DMS114 treated with DMSO at 0.1 percent for 48 hours (cell line): ENCODE measurements at regions not wholly inside any gene's neighbourhood (a gene's known extent, or its start where the extent isn't known, plus 50 kb on each side); places are given as distances from the start of the nearest gene placed in this dataset.
"Not testable (repeated sequence)": the region's sequence is repeated elsewhere in the genome, so short reads cannot be mapped to it uniquely, and the experiment has no call there.

Experiments
- DNase-seq: peaks from one replicate; lab custom pipeline; 2025; ENCODE audit not compliant: unreplicated experiment; lab: John Stamatoyannopoulos, UW

DNA sequence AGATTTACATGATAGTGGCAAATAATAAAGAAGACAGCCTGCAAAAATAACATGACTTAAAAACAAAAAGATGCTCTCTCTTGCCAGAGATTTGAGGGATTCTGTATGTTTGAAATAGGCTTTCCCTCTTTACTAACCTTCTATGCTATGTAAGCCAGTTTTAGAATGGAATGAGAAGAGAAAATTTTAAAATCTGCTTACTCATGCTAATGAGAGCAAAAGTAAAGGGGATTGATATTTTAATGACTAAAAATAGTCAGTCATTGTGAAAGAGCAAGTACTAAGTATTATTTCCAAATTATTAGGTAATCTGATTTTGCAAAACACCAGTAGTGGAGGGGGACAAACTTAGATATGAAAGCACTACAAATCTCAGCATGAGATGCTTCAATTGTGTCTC is 563.3 kb upstream of the ADGRB3 start:
- DNase-seq = no peak

DNA sequence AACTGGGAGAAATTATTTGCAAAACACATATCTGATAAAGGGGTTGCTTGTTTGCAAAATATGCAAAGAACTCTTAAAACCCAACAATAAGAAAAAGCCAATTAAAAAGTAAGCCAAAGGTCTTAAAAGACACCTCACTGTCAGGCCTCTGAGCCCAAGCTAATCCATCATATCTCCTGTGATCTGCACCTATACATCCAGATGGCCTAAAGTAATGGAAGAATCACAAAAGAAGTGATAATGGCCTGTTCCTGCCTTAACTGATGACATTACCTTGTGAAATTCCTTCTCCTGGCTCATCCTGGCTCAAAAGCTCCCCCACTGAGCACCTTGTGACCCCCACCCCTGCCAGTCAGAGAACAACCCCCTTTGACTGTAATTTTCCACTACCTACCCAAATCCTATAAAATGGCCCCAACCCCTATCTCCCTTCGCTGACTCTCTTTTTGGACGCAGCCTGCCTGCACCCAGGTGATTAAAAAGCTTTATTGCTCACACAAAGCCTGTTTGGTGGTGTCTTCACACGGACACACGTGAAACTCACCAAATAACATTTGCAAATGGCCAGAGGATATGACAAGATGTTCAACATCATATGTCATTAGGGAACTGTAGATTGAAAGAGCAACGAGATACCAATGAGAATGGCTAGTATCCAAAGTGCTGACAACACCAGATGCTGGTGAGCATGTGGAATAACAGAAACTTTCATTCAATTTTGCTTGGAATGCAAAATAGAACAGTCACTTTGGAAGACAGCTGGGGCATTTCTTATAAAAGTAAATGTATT is 565.0 kb upstream of the ADGRB3 start:
- DNase-seq = no peak

DNA sequence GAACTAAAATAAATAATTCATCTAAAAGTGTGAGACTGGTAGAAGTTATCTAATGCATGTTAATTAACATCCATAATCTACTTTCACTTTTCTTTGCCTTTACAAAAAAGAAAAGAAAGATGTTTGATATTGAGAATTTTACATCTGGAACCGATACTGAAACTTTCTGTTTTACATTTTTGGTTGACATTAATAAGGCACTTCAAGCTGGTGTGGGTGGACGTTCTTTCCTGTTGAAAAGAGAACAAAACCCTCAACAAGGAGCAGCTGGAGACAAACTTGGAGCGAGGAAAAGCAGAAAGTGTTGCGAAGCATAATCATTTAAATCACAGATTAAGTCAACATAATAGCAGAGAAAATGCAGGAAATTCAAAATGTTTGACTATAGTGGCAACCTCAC is 575.2 kb upstream of the ADGRB3 start:
- no peak for DNase-seq

- no peak for DNase-seq
These were observed 575.8 kb upstream of the ADGRB3 start for GRCh38 chr6:68059261-68059660.

DNA sequence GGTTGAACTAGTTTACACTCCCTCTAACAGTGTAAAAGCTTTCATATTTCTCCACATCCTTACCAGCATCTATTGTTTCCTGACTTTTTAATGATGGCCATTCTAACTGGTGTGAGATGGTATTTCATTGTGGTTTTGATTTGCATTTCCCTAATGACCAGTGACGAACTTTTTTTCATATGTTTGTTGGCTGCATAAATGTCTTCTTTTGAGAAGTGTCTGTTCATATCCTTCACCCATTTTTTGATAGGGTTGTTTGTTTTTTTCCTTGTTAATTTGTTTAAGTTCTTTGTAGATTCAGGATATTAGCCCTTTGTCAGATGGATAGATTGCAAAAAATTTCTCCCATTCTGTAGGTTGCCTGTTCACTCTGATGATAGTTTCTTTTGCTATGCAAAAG is 578.5 kb upstream of the ADGRB3 start:
- DNase-seq = not testable (repeated sequence)

- no peak for DNase-seq
These were observed 580.3 kb upstream of the ADGRB3 start for GRCh38 chr6:68054756-68055155.

DNA sequence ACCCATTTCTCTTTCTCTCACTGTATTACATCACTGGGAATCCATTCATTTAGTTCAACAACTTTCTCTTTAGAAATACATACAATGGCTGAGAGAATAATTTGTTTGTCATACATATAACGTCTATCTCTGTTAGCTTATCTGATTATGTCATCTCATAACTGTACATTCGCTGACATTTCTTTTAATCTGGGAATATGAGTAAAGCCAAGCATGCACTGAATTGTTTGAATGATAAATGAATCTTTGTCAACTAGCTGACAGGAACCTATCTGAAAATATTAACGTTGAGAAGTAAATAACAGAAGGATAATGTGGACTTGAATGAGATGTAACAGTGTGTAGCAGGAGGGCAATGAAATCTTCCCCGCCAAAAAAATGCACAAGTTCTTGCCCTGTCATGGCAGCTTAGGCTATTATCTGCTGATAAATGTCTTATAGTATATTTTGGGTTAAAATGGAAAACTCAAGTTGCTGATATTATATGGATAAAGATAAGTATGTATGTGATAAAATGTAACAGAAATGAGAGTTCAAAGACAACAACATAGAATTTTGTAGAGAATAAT is 581.2 kb upstream of the ADGRB3 start:
- no peak for DNase-seq

DNA sequence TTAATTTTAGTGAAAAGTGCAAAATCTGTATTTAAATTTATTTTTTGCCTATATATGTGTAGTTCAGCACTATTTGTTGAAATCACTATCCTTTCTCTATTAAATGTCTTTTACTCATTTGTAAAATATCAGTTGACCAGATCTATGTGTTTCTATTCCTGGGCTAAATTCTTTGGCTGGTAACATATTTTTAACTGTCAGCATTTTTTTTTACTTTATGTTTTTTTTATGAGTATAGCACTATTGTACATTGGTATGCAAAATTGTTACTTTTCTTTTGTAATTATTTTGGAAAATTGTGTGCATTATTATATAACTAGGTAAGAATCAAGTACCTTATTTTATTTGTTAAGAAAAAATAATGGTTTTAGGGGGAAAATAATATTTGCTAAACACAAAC is 582.8 kb upstream of the ADGRB3 start:
- DNase-seq = no peak

DNA sequence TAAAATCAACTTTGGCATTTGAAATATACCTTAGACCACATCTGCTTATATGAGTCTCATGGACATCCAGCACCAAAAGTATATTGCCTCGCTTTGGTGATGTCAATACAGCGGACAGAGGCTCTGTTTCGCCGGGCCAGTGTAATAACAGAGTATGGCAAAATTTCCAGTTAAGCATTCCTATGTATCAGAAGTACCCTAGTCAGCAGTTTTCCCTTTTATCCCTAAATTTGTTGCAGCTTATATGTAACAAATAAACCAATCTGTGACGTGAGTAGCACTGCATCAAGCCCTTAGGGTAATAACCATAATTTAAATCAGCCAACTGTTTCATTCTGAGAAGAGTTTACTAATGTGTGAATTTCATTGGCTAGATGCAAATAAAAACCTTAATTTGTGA is 585.5 kb upstream of the ADGRB3 start:
- DNase-seq = no peak

GRCh38 chr6:68046756-68047155 is 588.3 kb upstream of the ADGRB3 start:
- no peak for DNase-seq

DNA sequence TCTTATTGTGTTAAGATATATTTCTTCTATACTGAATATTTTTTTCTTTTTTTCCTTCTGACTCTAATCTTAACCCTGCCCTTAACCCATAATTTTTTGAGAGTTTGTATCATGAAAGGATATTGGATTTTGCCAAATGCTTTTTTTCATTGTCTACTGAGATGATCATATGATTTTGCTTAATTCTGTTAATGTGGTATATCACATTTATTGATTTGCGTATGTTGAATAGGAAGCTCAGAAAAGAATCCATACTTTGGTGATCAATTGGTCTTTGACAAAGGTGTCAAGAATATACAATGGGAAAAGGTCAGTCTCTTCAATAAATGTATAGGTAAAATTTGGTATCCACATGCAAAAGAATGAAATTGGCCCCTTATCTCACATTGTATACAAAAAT is 588.8 kb upstream of the ADGRB3 start:
- no peak for DNase-seq

DNA sequence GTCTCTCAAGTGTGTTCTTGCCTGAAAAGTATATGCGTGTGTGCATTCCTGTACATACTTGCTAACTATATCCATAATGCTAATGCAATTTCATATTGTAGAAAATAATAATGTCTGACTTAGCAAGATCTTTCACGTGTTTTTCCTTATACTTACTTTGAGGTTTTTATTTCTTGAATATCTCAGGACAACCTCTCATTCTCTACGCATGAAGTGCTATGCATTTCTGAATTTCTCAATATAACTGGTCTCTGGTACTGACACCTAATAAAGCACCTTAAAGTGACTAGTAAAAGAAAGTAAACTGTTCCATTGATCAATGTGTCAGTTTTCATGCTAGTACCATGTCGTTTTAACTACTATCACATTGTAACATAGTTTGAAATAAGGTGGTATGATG is 589.9 kb upstream of the ADGRB3 start:
- DNase-seq = no peak

GRCh38 chr6:68044264-68044663 is 590.8 kb upstream of the ADGRB3 start:
- no peak for DNase-seq

- no peak for DNase-seq
These were observed 592.0 kb upstream of the ADGRB3 start for GRCh38 chr6:68043122-68043398.

DNA sequence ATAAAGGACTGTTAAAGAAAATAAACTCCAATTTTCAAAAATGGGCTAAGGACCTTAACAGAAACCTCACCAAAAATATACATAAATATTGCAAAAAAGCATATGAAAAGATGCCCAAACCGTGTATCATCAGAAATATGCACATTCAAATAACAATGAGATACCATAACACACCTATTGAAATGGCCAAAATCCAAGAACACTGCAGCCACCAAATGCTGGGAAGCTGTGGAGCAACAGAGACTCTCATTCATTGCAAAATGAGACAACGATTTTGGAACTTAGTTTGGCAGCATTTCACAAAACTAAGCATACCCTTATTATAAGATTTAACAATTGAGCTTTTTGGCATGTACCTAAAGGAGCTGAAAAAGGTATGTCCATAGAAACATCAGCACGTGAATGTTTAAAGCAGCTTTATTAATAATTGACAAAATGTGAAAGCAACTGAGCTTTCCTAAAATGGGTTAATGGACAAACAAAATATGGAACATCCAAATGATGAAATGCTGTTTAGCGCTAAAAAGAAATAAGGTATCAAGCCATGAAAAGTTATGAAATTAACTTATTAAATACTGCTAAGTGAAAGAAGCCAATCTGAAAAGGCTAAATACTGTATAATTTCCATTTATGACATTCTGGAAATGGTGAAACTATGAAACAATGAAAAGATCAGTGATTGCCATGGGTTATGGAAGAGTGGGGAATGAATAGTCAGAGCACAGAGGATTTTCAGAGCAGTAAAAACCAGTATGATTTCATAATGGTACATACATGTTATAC is 592.6 kb upstream of the ADGRB3 start:
- DNase-seq = no peak

GRCh38 chr6:68040780-68041179 is 594.3 kb upstream of the ADGRB3 start:
- no peak for DNase-seq

DNA sequence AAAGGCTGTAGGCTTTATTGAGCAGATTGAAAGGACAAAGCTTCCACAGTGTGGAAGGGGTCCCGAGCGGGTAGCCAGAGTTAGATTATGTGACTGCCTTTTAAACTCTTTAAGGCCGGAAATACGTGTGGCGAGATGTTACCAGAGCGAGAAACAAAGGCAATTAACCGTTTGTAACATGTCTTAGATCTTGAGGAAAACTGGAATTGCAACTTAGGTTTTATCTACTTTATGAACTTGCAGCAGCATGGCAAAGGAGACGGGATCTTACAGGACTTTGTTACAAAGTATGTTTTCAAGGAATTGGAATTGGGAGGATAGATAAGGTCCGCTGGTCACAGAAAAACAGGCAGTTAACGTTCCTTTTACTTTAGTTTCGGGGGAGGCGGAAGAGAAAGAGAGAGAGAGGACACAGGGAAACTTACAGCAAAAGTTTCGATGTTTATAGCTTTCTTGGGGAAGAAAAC is 594.7 kb upstream of the ADGRB3 start:
- DNase-seq = no peak

DNA sequence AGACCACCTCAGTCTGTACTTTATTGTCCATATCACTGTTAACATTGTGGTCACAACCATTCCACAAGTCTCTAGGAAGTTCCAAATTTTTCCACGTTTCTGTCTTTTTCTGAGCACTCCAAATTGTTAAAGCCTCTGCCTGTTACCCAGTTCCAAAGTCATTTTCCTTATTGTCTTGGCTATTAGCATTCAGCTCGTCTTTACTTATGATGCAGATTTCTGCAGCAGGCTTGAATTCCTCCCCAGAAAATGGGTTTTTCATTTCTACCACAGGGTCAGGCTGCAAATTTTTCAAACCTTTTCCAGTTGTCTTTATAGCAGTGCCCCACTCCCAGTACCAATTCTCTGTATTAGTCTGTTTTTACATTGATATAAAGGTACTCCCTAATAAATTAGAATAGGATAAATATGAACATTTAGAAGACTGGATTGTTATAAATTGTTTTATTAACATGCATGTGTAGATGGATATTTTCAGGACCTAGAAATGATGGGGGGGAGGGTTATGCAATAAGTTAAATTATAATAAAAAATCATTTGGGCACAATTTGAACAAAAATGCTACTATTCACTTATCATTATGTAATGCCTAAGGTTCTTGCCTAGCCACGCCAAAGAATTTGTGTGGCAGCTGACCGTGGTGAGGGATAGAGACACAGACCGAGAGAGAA is 595.3 kb upstream of the ADGRB3 start:
- DNase-seq = no peak

DNA sequence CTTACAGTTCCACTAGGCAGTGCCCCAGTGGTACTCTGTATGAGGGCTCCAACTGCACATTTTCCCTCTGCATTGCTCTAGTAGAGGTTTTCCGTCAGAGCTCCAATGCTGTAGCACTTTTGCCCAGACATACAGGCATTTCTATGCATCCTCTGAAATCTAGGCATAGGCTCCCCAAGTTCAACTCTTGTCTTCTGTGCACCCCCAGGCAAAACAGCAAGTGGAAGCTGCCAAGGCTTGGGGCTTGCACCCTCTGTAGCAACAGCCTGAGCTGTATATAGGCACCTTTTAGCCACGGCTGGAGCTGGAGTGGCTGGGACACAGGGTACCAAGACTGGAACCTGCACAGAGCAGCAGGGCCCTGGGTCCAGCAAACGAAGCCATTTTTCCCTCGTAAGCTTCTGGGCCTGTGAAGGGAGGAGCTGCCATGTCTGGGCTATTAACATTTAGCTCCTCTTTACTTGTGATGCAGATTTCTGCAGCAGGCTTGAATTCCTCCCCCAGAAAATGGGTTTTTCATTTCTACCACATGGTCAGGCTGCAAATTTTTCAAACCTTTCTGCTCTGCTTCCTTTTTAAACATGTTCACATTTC is 596.2 kb upstream of the ADGRB3 start:
- DNase-seq = no peak

DNA sequence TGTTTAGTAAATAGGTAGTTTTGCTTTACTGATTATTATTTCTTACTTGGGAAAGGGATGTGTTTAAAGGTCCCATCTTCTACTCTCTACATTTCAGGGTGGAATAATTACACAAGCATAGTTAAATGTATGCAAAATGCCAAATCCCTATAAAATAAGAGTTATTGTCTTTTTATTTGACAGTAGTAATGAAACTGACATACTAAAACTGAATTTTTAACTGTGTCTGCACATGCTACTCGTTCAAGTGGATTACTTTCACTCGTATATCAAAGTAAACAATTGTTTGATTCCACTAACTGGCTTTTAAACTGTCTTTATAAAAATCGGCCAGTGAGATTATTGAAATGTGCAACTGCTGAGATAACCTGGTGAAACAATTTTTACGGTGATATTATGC is 602.9 kb upstream of the ADGRB3 start:
- no peak for DNase-seq

- no peak for DNase-seq
These were observed 604.0 kb upstream of the ADGRB3 start for GRCh38 chr6:68031054-68031453.
